NT2/D1 (cell line): ENCODE measurements at regions not wholly inside any gene's neighbourhood (a gene's known extent, or its start where the extent isn't known, plus 50 kb on each side); places are given as distances from the start of the nearest gene placed in this dataset.

Source experiments
- DNase-seq: peaks from one replicate; pipeline ENCODE4 v3.0.0-alpha.2; 2011; ENCODE audit warnings: low read depth, low spot score
- H3K27me3 ChIP-seq: 2 replicates; pipeline ENCODE4 v1.6.0; 2011; ENCODE audit warnings: mild to moderate bottlenecking; ENCODE audit not compliant: insufficient read length, insufficient read depth
- H3K36me3 ChIP-seq: 2 replicates; pipeline ENCODE4 v1.6.1; 2011; ENCODE audit warnings: mild to moderate bottlenecking, low read length, mixed read lengths; ENCODE audit not compliant: insufficient read depth, insufficient read length
- H3K4me1 ChIP-seq: 2 replicates; pipeline ENCODE4 v1.5.1; 2011; ENCODE audit not compliant: insufficient read depth, insufficient read length
- H3K4me3 ChIP-seq: 2 replicates; pipeline ENCODE4 v1.5.1; 2011; ENCODE audit warnings: low read depth; ENCODE audit not compliant: insufficient read length
- H3K9ac ChIP-seq: 2 replicates; pipeline ENCODE4 v1.6.0; 2011; ENCODE audit warnings: low read depth; ENCODE audit not compliant: insufficient read length
- H3K9me3 ChIP-seq: 2 replicates; pipeline ENCODE4 v1.5.1; 2011; ENCODE audit warnings: mild to moderate bottlenecking, low read length; ENCODE audit not compliant: insufficient read depth
- SUZ12 ChIP-seq: IDR thresholded peaks from 2 replicates; pipeline ENCODE4 v1.6.1; 2011; ENCODE audit not compliant: insufficient read length, insufficient read depth; ENCODE audit errors: extremely low read depth
- YY1 ChIP-seq: IDR thresholded peaks from 2 replicates; pipeline ENCODE4 v1.6.1; 2011; ENCODE audit not compliant: insufficient read length, insufficient read depth
- ZNF274 ChIP-seq: IDR thresholded peaks from 2 replicates; pipeline ENCODE4 v1.6.1; 2011; ENCODE audit warnings: mild to moderate bottlenecking, low read depth, low read length

- TF ChIP-seq YY1 (no peak), SUZ12 (no peak), ZNF274 (no peak)
- Histone ChIP-seq H3K27me3 (no peaks in the 10 kb centered on the region), H3K4me3 (no peak overlapping the region), H3K4me1 (no peaks in the 10 kb centered on the region), H3K36me3 (no peaks in the 10 kb centered on the region), H3K9me3 (no peaks in the 10 kb centered on the region), H3K9ac (no peak overlapping the region)
- DNase-seq, result no peak
Measured at GRCh38 chr14:32008602-32009193, 68.4 kb upstream of the ARHGAP5 start.

GRCh38 chr14:32009221-32009975 is 67.7 kb upstream of the ARHGAP5 start:
- DNase-seq, result no peak
- TF ChIP-seq YY1 (no peak), ZNF274 (no peak), SUZ12 (no peak)

GRCh38 chr14:32009976-32010581 is 67.0 kb upstream of the ARHGAP5 start:
- DNase-seq, result no peak
- H3K9me3 ChIP-seq, result no peaks in the 10 kb centered on the region
- H3K4me3 ChIP-seq, result no peak overlapping the region
- H3K4me1 ChIP-seq, result no peaks in the 10 kb centered on the region
- no peak overlapping the region for H3K9ac ChIP-seq
- H3K27me3 ChIP-seq, result no peaks in the 10 kb centered on the region
- no peak for TF ChIP-seq ZNF274
- no peak for TF ChIP-seq SUZ12
- no peak for TF ChIP-seq YY1
- no peaks in the 10 kb centered on the region for H3K36me3 ChIP-seq

More at GRCh38 chr14:32009221-32009975, 67.7 kb upstream of the ARHGAP5 start:
- H3K36me3 ChIP-seq, result no peaks in the 10 kb centered on the region
- H3K4me3 ChIP-seq, result no peak overlapping the region
- H3K9ac ChIP-seq, result no peak overlapping the region
- H3K27me3 ChIP-seq, result no peaks in the 10 kb centered on the region
- no peaks in the 10 kb centered on the region for H3K4me1 ChIP-seq
- H3K9me3 ChIP-seq, result no peaks in the 10 kb centered on the region

GRCh38 chr14:32010604-32011125 is 66.4 kb upstream of the ARHGAP5 start:
- Histone ChIP-seq H3K9ac (no peak overlapping the region), H3K9me3 (no peaks in the 10 kb centered on the region), H3K4me3 (no peak overlapping the region), H3K36me3 (no peaks in the 10 kb centered on the region), H3K27me3 (no peaks in the 10 kb centered on the region), H3K4me1 (no peaks in the 10 kb centered on the region)
- no peak for TF ChIP-seq SUZ12
- no peak for TF ChIP-seq YY1
- no peak for TF ChIP-seq ZNF274
- DNase-seq, result no peak

GRCh38 chr14:32011225-32011624 is 65.9 kb upstream of the ARHGAP5 start:
- no peak overlapping the region for H3K9ac ChIP-seq
- H3K4me1 ChIP-seq, result no peaks in the 10 kb centered on the region
- no peak overlapping the region for H3K4me3 ChIP-seq
- DNase-seq, result no peak
- H3K36me3 ChIP-seq, result no peaks in the 10 kb centered on the region
- no peak for TF ChIP-seq SUZ12
- no peak for TF ChIP-seq ZNF274
- no peak for TF ChIP-seq YY1
- H3K9me3 ChIP-seq, result no peaks in the 10 kb centered on the region
- H3K27me3 ChIP-seq, result no peaks in the 10 kb centered on the region

GRCh38 chr14:32012062-32012461 is 65.0 kb upstream of the ARHGAP5 start:
- no peak for TF ChIP-seq ZNF274
- TF ChIP-seq SUZ12, result no peak
- no peak for TF ChIP-seq YY1
- no peaks in the 10 kb centered on the region for H3K4me1 ChIP-seq
- no peak overlapping the region for H3K9ac ChIP-seq
- no peaks in the 10 kb centered on the region for H3K27me3 ChIP-seq
- H3K36me3 ChIP-seq, result no peaks in the 10 kb centered on the region
- DNase-seq, result no peak
- H3K4me3 ChIP-seq, result no peak overlapping the region
- H3K9me3 ChIP-seq, result no peaks in the 10 kb centered on the region

- Histone ChIP-seq H3K27me3 (no peaks in the 10 kb centered on the region), H3K4me3 (no peak overlapping the region)
- DNase-seq, result no peak
Measured at GRCh38 chr14:32012571-32012970, 64.5 kb upstream of the ARHGAP5 start.

More at GRCh38 chr14:32012571-32012970, 64.5 kb upstream of the ARHGAP5 start:
- no peaks in the 10 kb centered on the region for H3K4me1 ChIP-seq
- no peaks in the 10 kb centered on the region for H3K36me3 ChIP-seq
- no peaks in the 10 kb centered on the region for H3K9me3 ChIP-seq
- TF ChIP-seq ZNF274, result no peak
- no peak for TF ChIP-seq SUZ12
- no peak for TF ChIP-seq YY1
- H3K9ac ChIP-seq, result no peak overlapping the region
